Peyer's patch (tissue), 4 donors: ENCODE measurements at regions not wholly inside any gene's neighbourhood (a gene's known extent, or its start where the extent isn't known, plus 50 kb on each side); places are given as distances from the start of the nearest gene placed in this dataset.

ENCODE experiments used
- CTCF ChIP-seq, 6 experiments: fragments of 450-650 bp in 4 of 6; fragments of 200-600 bp in 2 of 6; sonication (generic) in 1 of 6; IDR thresholded peaks; one replicate each; pipeline ENCODE4 v1.5.1; 2017 to 2019; ENCODE audit warnings: antibody characterized with exemption in 6 of 6, mild to moderate bottlenecking in 3 of 6, moderate library complexity in 1 of 6
- POLR2A ChIP-seq, 2 donors: fragments of 450-650 bp; IDR thresholded peaks; one replicate each; pipeline ENCODE4 v1.5.1; 2017; ENCODE audit warnings: antibody characterized with exemption in 2 of 2, mild to moderate bottlenecking in 2 of 2, moderate library complexity in 2 of 2

- TF ChIP-seq CTCF (IDR thresholded peaks at IDR 0.05) (no peak), POLR2A (IDR thresholded peaks at IDR 0.05) (no peak)
These were observed 2770.4 kb upstream of the PCDH20 start for GRCh38 chr13:64186071-64186470.
